Ecto neural progenitor cell (in vitro differentiated cells): ENCODE measurements at regions not wholly inside any gene's neighbourhood (a gene's known extent, or its start where the extent isn't known, plus 50 kb on each side); places are given as distances from the start of the nearest gene placed in this dataset.
"Not testable (repeated sequence)": the region's sequence is repeated elsewhere in the genome, so short reads cannot be mapped to it uniquely, and the experiment has no call there.

Experiments
- DNase-seq: peaks from one replicate; pipeline ENCODE4 v3.0.0-alpha.2; 2018; ENCODE audit warnings: low spot score

- no peak for DNase-seq
These were observed 170.2 kb downstream of the HS3ST3B1 start for GRCh38 chr17:14471052-14471451.

- DNase-seq: no peak
These were observed 169.5 kb downstream of the HS3ST3B1 start for GRCh38 chr17:14470417-14470816.

- no peak for DNase-seq
These were observed 169.1 kb downstream of the HS3ST3B1 start for GRCh38 chr17:14469971-14470370.

- no peak for DNase-seq
These were observed 168.0 kb downstream of the HS3ST3B1 start for GRCh38 chr17:14468858-14469257.

- DNase-seq: no peak
These were observed 160.3 kb downstream of the HS3ST3B1 start for GRCh38 chr17:14461227-14461548.

- no peak for DNase-seq
These were observed 159.8 kb downstream of the HS3ST3B1 start for GRCh38 chr17:14460516-14461226.

- no peak for DNase-seq
These were observed 159.1 kb downstream of the HS3ST3B1 start for GRCh38 chr17:14459955-14460354.

GRCh38 chr17:14458724-14459123 is 157.8 kb downstream of the HS3ST3B1 start:
- DNase-seq: no peak

- DNase-seq: no peak
These were observed 153.9 kb downstream of the HS3ST3B1 start for GRCh38 chr17:14454746-14455145.

- DNase-seq: no peak
These were observed 152.0 kb downstream of the HS3ST3B1 start for GRCh38 chr17:14452856-14453255.

GRCh38 chr17:14451729-14452191 is 150.9 kb downstream of the HS3ST3B1 start:
- no peak for DNase-seq

- no peak for DNase-seq
These were observed 147.9 kb downstream of the HS3ST3B1 start for GRCh38 chr17:14448818-14449217.

GRCh38 chr17:14446825-14447224 is 145.9 kb downstream of the HS3ST3B1 start:
- no peak for DNase-seq

GRCh38 chr17:14444915-14445314 is 144.0 kb downstream of the HS3ST3B1 start:
- DNase-seq: no peak

- DNase-seq: no peak
These were observed 142.1 kb downstream of the HS3ST3B1 start for GRCh38 chr17:14442798-14443528.

GRCh38 chr17:14437176-14437575 is 136.3 kb downstream of the HS3ST3B1 start:
- no peak for DNase-seq

GRCh38 chr17:14436266-14436665 is 135.4 kb downstream of the HS3ST3B1 start:
- DNase-seq: no peak

GRCh38 chr17:14434506-14434905 is 133.6 kb downstream of the HS3ST3B1 start:
- DNase-seq: no peak

GRCh38 chr17:14432079-14432478 is 131.2 kb downstream of the HS3ST3B1 start:
- DNase-seq: no peak

GRCh38 chr17:14429084-14429483 is 128.2 kb downstream of the HS3ST3B1 start:
- DNase-seq: no peak

- DNase-seq: no peak
These were observed 127.8 kb downstream of the HS3ST3B1 start for GRCh38 chr17:14428648-14429029.

GRCh38 chr17:14427900-14428647 is 127.2 kb downstream of the HS3ST3B1 start:
- DNase-seq: no peak

GRCh38 chr17:14423156-14423555 is 122.3 kb downstream of the HS3ST3B1 start:
- not testable (repeated sequence) for DNase-seq
